ENCODE measurements at regions not wholly inside any gene's neighbourhood (a gene's known extent, or its start where the extent isn't known, plus 50 kb on each side); places are given as distances from the start of the nearest gene placed in this dataset.

DNA sequence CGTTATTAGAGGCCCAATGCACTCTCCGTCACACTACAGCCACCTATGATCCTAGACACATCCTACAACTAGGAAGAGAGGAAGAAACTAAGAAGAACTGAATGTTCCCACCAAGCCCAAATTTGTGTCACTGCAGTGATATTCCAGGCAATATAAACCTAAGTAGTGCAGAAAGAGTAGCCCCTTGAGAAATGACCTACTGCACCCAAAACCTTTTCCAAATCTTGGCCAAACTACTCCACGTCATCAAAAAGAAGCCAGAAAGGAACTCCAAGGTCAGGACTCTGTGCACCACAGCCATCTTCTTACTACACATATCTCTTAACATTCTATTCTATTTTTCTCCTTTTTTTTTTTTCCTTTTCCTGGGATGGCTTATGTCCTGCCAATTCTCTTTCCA is 60.2 kb downstream of the ADAMTS1 start:
- no peak for DNase-seq (ENCODE audit: low spot score)
- H3K79me2 ChIP-seq (ENCODE audit: low read depth): no peaks in the 10 kb centered on the region
- no peaks in the 10 kb centered on the region for H3K9me3 ChIP-seq (ENCODE audit: low read depth)
- no peaks in the 10 kb centered on the region for H3K4me1 ChIP-seq
- H4K20me1 ChIP-seq (ENCODE audit: low read depth): no peaks in the 10 kb centered on the region
- H3K27ac Mint-ChIP-seq: no peak overlapping the region
- H3F3A ChIP-seq (ENCODE audit: low read depth): no peaks in the 10 kb centered on the region
- TF ChIP-seq, protein P1, sequence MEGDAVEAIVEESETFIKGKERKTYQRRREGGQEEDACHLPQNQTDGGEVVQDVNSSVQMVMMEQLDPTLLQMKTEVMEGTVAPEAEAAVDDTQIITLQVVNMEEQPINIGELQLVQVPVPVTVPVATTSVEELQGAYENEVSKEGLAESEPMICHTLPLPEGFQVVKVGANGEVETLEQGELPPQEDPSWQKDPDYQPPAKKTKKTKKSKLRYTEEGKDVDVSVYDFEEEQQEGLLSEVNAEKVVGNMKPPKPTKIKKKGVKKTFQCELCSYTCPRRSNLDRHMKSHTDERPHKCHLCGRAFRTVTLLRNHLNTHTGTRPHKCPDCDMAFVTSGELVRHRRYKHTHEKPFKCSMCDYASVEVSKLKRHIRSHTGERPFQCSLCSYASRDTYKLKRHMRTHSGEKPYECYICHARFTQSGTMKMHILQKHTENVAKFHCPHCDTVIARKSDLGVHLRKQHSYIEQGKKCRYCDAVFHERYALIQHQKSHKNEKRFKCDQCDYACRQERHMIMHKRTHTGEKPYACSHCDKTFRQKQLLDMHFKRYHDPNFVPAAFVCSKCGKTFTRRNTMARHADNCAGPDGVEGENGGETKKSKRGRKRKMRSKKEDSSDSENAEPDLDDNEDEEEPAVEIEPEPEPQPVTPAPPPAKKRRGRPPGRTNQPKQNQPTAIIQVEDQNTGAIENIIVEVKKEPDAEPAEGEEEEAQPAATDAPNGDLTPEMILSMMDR (IDR thresholded peaks at IDR 0.05): no peak
- TF ChIP-seq EZH2phosphoT487 (IDR thresholded peaks at IDR 0.05): no peak
- TF ChIP-seq EZH2 (IDR thresholded peaks at IDR 0.05): no peak
- no peak overlapping the region for H3K4me2 ChIP-seq
- H3K4me1 Mint-ChIP-seq: no peaks in the 10 kb centered on the region
- H2AFZ ChIP-seq (replicated peaks): no peak overlapping the region
- no peaks in the 10 kb centered on the region for H3K27me3 ChIP-seq
- H3K27me3 Mint-ChIP-seq (ENCODE audit: insufficient read depth, low read depth): peaks cover 2% of the 10 kb centered on the region
- no peak overlapping the region for H3K9ac ChIP-seq
- no peaks in the 10 kb centered on the region for H3K36me3 Mint-ChIP-seq
- H3K9me3 Mint-ChIP-seq: no peaks in the 10 kb centered on the region
- H3K36me3 ChIP-seq: no peaks in the 10 kb centered on the region
- no peak overlapping the region for H3K27ac ChIP-seq
- no peak overlapping the region for H3K4me3 ChIP-seq
- H3K4me3 Mint-ChIP-seq: no peak overlapping the region

DNA sequence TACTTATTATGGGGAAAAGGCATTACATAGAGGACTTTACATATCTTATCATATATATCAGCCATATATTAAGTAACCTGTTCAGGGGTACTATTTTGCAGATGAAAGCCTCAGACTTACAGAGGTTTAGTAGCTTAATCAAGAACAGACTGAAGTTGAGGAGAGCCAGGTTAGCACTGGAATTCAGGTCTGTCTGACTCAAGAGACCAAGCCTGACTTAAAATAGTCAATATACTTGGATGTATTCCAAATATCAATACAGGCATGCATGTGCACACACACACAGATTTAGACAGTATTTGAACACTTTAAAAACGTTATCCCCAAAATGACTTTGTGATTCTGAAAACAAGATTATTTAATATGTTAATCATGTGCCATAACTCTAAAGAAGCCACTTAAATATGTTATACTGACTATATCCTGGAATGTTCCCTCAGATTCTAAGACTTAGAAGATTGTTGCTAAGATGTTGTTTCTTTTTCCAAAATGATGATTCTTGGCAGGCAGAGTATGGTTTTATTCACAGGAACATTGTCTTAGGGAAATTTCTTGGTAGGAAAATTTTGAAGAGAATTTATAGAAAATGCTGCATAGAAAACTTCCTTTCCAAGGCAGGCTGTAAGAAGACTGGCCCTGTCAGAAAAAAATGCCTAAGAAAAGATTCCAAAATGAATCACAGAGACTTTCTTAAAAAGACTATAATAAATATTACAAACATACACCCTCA is 61.6 kb downstream of the ADAMTS1 start:
- TF ChIP-seq EZH2 (IDR thresholded peaks at IDR 0.05) (no peak), EZH2phosphoT487 (IDR thresholded peaks at IDR 0.05) (no peak)
- TF ChIP-seq, protein P1 (IDR thresholded peaks at IDR 0.05): no peak
- H3K4me1 Mint-ChIP-seq: no peaks in the 10 kb centered on the region
- H3K27ac Mint-ChIP-seq: no peak overlapping the region
- no peaks in the 10 kb centered on the region for H3K9me3 Mint-ChIP-seq
- Histone ChIP-seq H3K27me3 (no peaks in the 10 kb centered on the region), H3K79me2 (ENCODE audit: low read depth) (no peaks in the 10 kb centered on the region), H3F3A (ENCODE audit: low read depth) (no peaks in the 10 kb centered on the region), H3K4me1 (no peaks in the 10 kb centered on the region), H3K4me3 (no peak overlapping the region), H3K27ac (no peak overlapping the region), H2AFZ (replicated peaks) (no peak overlapping the region), H3K9me3 (ENCODE audit: low read depth) (no peaks in the 10 kb centered on the region), H3K36me3 (no peaks in the 10 kb centered on the region), H4K20me1 (ENCODE audit: low read depth) (no peaks in the 10 kb centered on the region), H3K9ac (no peak overlapping the region), H3K4me2 (no peak overlapping the region)
- H3K27me3 Mint-ChIP-seq (ENCODE audit: insufficient read depth, low read depth): peaks cover 2% of the 10 kb centered on the region
- no peak for DNase-seq (ENCODE audit: low spot score)
- no peaks in the 10 kb centered on the region for H3K36me3 Mint-ChIP-seq
- no peak overlapping the region for H3K4me3 Mint-ChIP-seq

DNA sequence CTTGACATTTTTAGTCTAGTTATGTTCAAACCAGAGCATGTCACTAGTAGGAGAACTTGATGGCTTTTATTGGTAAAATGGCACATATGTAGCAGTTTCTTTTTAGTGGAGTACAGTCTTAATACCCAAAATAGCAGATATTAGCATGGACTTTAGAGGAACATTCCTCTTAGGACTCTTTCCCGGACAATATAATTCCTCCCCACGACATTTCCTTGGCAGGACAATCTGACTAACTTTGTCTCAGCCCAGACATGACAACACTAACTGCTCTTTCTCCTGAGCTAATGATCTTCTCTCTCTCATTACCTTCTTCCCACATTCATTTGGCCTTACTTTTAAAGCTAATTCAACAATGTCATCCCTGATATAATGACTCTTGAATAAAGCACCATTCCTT is 62.5 kb downstream of the ADAMTS1 start:
- Mint-ChIP-seq H3K27ac (no peak overlapping the region), H3K36me3 (no peaks in the 10 kb centered on the region), H3K27me3 (ENCODE audit: insufficient read depth, low read depth) (no peaks in the 10 kb centered on the region), H3K4me1 (no peaks in the 10 kb centered on the region), H3K4me3 (no peak overlapping the region), H3K9me3 (no peaks in the 10 kb centered on the region)
- Histone ChIP-seq H3K4me1 (no peaks in the 10 kb centered on the region), H3K36me3 (no peaks in the 10 kb centered on the region), H3K4me2 (no peak overlapping the region), H3K4me3 (no peak overlapping the region), H3K27me3 (no peaks in the 10 kb centered on the region), H2AFZ (replicated peaks) (no peak overlapping the region), H4K20me1 (ENCODE audit: low read depth) (no peaks in the 10 kb centered on the region), H3F3A (ENCODE audit: low read depth) (no peaks in the 10 kb centered on the region), H3K9me3 (ENCODE audit: low read depth) (no peaks in the 10 kb centered on the region), H3K27ac (no peak overlapping the region), H3K79me2 (ENCODE audit: low read depth) (no peaks in the 10 kb centered on the region), H3K9ac (no peak overlapping the region)
- no peak for DNase-seq (ENCODE audit: low spot score)
- TF ChIP-seq, protein P1 (IDR thresholded peaks at IDR 0.05): no peak
- TF ChIP-seq EZH2 (IDR thresholded peaks at IDR 0.05): no peak
- TF ChIP-seq EZH2phosphoT487 (IDR thresholded peaks at IDR 0.05): no peak
